Osteocyte (in vitro differentiated cells): ENCODE measurements at regions not wholly inside any gene's neighbourhood (a gene's known extent, or its start where the extent isn't known, plus 50 kb on each side); places are given as distances from the start of the nearest gene placed in this dataset.
"Not testable (repeated sequence)": the region's sequence is repeated elsewhere in the genome, so short reads cannot be mapped to it uniquely, and the experiment has no call there.

Experiments
- DNase-seq: peaks from one replicate; pipeline ENCODE4 v3.0.0; 2021; ENCODE audit warnings: mixed read lengths; ENCODE audit not compliant: unreplicated experiment; ENCODE audit errors: extremely low spot score
- H3K27ac Mint-ChIP-seq: one replicate; pipeline ENCODE4 v1.8.0; 2021; ENCODE audit warnings: mild to moderate bottlenecking, mixed read lengths; ENCODE audit not compliant: unreplicated experiment
- H3K27me3 Mint-ChIP-seq: one replicate; pipeline ENCODE4 v1.8.0; 2021; ENCODE audit warnings: mixed read lengths; ENCODE audit not compliant: unreplicated experiment
- H3K36me3 Mint-ChIP-seq: one replicate; pipeline ENCODE4 v1.8.0; 2021; ENCODE audit warnings: mixed read lengths; ENCODE audit not compliant: unreplicated experiment
- H3K4me1 Mint-ChIP-seq: one replicate; pipeline ENCODE4 v1.8.0; 2021; ENCODE audit warnings: mixed read lengths; ENCODE audit not compliant: unreplicated experiment
- H3K4me3 Mint-ChIP-seq: one replicate; pipeline ENCODE4 v1.8.0; 2021; ENCODE audit warnings: mild to moderate bottlenecking, moderate library complexity, mixed read lengths; ENCODE audit not compliant: unreplicated experiment
- H3K9me3 Mint-ChIP-seq: one replicate; pipeline ENCODE4 v1.8.0; 2021; ENCODE audit warnings: mixed read lengths; ENCODE audit not compliant: unreplicated experiment
- CTCF ChIP-seq: fragments of 200-600 bp; sonication (generic); IDR thresholded peaks from 2 replicates; pipeline ENCODE4 v1.5.0; 2021; ENCODE audit warnings: antibody characterized with exemption, mild to moderate bottlenecking, moderate library complexity

- Mint-ChIP-seq H3K4me1 (peaks cover 54% of the 10 kb centered on the region), H3K4me3 (no peak overlapping the region)
- peak; percentile 80 for DNase-seq
These were observed 78.5 kb upstream of the SIRPA start for GRCh38 chr20:1816384-1817381.

GRCh38 chr20:1815502-1816085 lies 79.6 kb upstream of the SIRPA start:
- H3K4me3 Mint-ChIP-seq: no peak overlapping the region
- no peaks in the 10 kb centered on the region for H3K27me3 Mint-ChIP-seq
- H3K36me3 Mint-ChIP-seq: no peaks in the 10 kb centered on the region
- no peaks in the 10 kb centered on the region for H3K9me3 Mint-ChIP-seq
- TF ChIP-seq CTCF: no peak
- H3K4me1 Mint-ChIP-seq: peaks cover 64% of the 10 kb centered on the region
- peak overlapping the region; percentile 20 for H3K27ac Mint-ChIP-seq
- DNase-seq: peak; percentile 25

More at GRCh38 chr20:1816384-1817381, 78.5 kb upstream of the SIRPA start:
- H3K36me3 Mint-ChIP-seq: no peaks in the 10 kb centered on the region
- peaks cover 6% of the 10 kb centered on the region for H3K9me3 Mint-ChIP-seq
- peak overlapping the region; percentile 20 for H3K27ac Mint-ChIP-seq
- TF ChIP-seq CTCF: no peak
- H3K27me3 Mint-ChIP-seq: no peaks in the 10 kb centered on the region

- peaks cover 72% of the 10 kb centered on the region for H3K4me1 Mint-ChIP-seq
- not testable (repeated sequence) for H3K27ac Mint-ChIP-seq, H3K27me3 Mint-ChIP-seq, H3K4me3 Mint-ChIP-seq, H3K9me3 Mint-ChIP-seq, H3K36me3 Mint-ChIP-seq, DNase-seq
These were observed 80.3 kb upstream of the SIRPA start for GRCh38 chr20:1814861-1815260.

- Mint-ChIP-seq H3K9me3 (no peaks in the 10 kb centered on the region), H3K4me3 (peak overlapping the region; percentile 7), H3K36me3 (no peaks in the 10 kb centered on the region), H3K4me1 (peaks cover 81% of the 10 kb centered on the region), H3K27ac (peak overlapping the region; percentile 68), H3K27me3 (no peaks in the 10 kb centered on the region)
- DNase-seq: no peak
- no peak for TF ChIP-seq CTCF
These were observed 81.3 kb upstream of the SIRPA start for GRCh38 chr20:1813674-1814635.

- peak overlapping the region; percentile 68 for H3K27ac Mint-ChIP-seq
- no peak for TF ChIP-seq CTCF
- peaks cover 82% of the 10 kb centered on the region for H3K4me1 Mint-ChIP-seq
- H3K4me3 Mint-ChIP-seq: peak overlapping the region; percentile 7
- DNase-seq: no peak
- H3K27me3 Mint-ChIP-seq: no peaks in the 10 kb centered on the region
- H3K36me3 Mint-ChIP-seq: no peaks in the 10 kb centered on the region
- H3K9me3 Mint-ChIP-seq: no peaks in the 10 kb centered on the region
These were observed 82.1 kb upstream of the SIRPA start for GRCh38 chr20:1813101-1813529.
